SU-DHL-6 (cell line): ENCODE measurements at regions not wholly inside any gene's neighbourhood (a gene's known extent, or its start where the extent isn't known, plus 50 kb on each side); places are given as distances from the start of the nearest gene placed in this dataset.

ENCODE experiments used
- CTCF ChIP-seq: fragments of 200-600 bp; sonication (generic); IDR thresholded peaks from one replicate; pipeline ENCODE4 v1.5.1; 2017; ENCODE audit warnings: antibody characterized with exemption, mild to moderate bottlenecking, low read length, moderate library complexity; ENCODE audit not compliant: insufficient read depth, poor library complexity, severe bottlenecking
- EZH2phosphoT487 ChIP-seq: fragments of 200-600 bp; sonication (generic), shearing (Covaris generic); conservative IDR thresholded peaks from 2 replicates; pipeline ENCODE4 v1.6.1; 2018; ENCODE audit warnings: mild to moderate bottlenecking, antibody characterized with exemption, low read length, moderate library complexity, mixed read lengths

GRCh38 chr13:58594747-58595600 lies 963.4 kb downstream of the PCDH17 start:
- TF ChIP-seq CTCF = no peak
- TF ChIP-seq EZH2phosphoT487 = no peak
